Mesendoderm (in vitro differentiated cells): ENCODE measurements at regions not wholly inside any gene's neighbourhood (a gene's known extent, or its start where the extent isn't known, plus 50 kb on each side); places are given as distances from the start of the nearest gene placed in this dataset.

Source experiments
- DNase-seq: peaks from one replicate; pipeline ENCODE4 v3.0.0; 2013
- H2AK5ac ChIP-seq: 2 replicates; pipeline ENCODE4 v1.6.1; 2013; ENCODE audit warnings: low read length, inconsistent platforms
- H2BK120ac ChIP-seq: 2 replicates; pipeline ENCODE4 v1.6.1; 2013; ENCODE audit warnings: low read depth, mild to moderate bottlenecking, low read length, moderate library complexity, mixed read lengths
- H2BK15ac ChIP-seq: replicated peaks from 2 replicates; pipeline ENCODE4 v1.6.1; 2013; ENCODE audit warnings: low read depth, mild to moderate bottlenecking, moderate library complexity
- H2BK5ac ChIP-seq: 2 replicates; pipeline ENCODE4 v1.6.1; 2013; ENCODE audit warnings: low read length, inconsistent platforms
- H3K18ac ChIP-seq: 2 replicates; pipeline ENCODE4 v1.6.1; 2013; ENCODE audit warnings: mild to moderate bottlenecking, low read length, mixed read lengths
- H3K23ac ChIP-seq: one replicate; pipeline ENCODE4 v1.6.1; 2013; ENCODE audit warnings: low read length
- H3K27ac ChIP-seq: 2 replicates; pipeline ENCODE4 v1.5.1; 2013; ENCODE audit warnings: low read depth, mild to moderate bottlenecking, inconsistent platforms, low read length, moderate library complexity
- H3K27me3 ChIP-seq: 2 replicates; pipeline ENCODE4 v1.6.1; 2013; ENCODE audit warnings: low read length, control low read depth, mild to moderate bottlenecking, inconsistent platforms; ENCODE audit not compliant: insufficient read depth, poor library complexity
- H3K36me3 ChIP-seq: 2 replicates; pipeline ENCODE4 v1.6.1; 2013; ENCODE audit warnings: low read length, inconsistent platforms; ENCODE audit not compliant: control insufficient read depth, insufficient read depth
- H3K4ac ChIP-seq: one replicate; pipeline ENCODE4 v1.6.1; 2013; ENCODE audit warnings: low read depth, mild to moderate bottlenecking, low read length, moderate library complexity
- H3K4me1 ChIP-seq: 2 replicates; pipeline ENCODE4 v1.6.1; 2013; ENCODE audit warnings: low read depth, low read length, inconsistent platforms; ENCODE audit not compliant: control insufficient read depth
- H3K4me2 ChIP-seq: 2 replicates; pipeline ENCODE4 v1.6.1; 2013; ENCODE audit warnings: low read length
- H3K4me3 ChIP-seq: 2 replicates; pipeline ENCODE4 v1.5.1; 2013; ENCODE audit warnings: mild to moderate bottlenecking, low read length
- H3K56ac ChIP-seq: one replicate; pipeline ENCODE4 v1.6.1; 2013; ENCODE audit warnings: low read length
- H3K79me1 ChIP-seq: 2 replicates; pipeline ENCODE4 v1.6.1; 2013; ENCODE audit warnings: low read length, inconsistent platforms
- H3K79me2 ChIP-seq: 2 replicates; pipeline ENCODE4 v1.6.1; 2013; ENCODE audit warnings: mild to moderate bottlenecking, low read length; ENCODE audit not compliant: control insufficient read depth, insufficient read depth
- H3K9ac ChIP-seq: 2 replicates; pipeline ENCODE4 v1.6.1; 2013; ENCODE audit warnings: low read length, inconsistent platforms
- H4K5ac ChIP-seq: one replicate; pipeline ENCODE4 v1.6.1; 2013; ENCODE audit warnings: low read length
- H4K8ac ChIP-seq: one replicate; pipeline ENCODE4 v1.6.1; 2013; ENCODE audit warnings: low read depth, mild to moderate bottlenecking, control low read depth, low read length, moderate library complexity
- WGBS: extraction: QIAGEN DNeasy Blood & Tissue Kit; methylation state at CpG from one replicate; pipeline ENCODE4 v1.1.7; 2013; ENCODE audit warnings: low lambda C conversion rate, missing lambda C conversion rate; ENCODE audit not compliant: insufficient coverage; ENCODE audit errors: extremely low coverage; 5-methylcytosine and 5-hydroxymethylcytosine counted together

DNA sequence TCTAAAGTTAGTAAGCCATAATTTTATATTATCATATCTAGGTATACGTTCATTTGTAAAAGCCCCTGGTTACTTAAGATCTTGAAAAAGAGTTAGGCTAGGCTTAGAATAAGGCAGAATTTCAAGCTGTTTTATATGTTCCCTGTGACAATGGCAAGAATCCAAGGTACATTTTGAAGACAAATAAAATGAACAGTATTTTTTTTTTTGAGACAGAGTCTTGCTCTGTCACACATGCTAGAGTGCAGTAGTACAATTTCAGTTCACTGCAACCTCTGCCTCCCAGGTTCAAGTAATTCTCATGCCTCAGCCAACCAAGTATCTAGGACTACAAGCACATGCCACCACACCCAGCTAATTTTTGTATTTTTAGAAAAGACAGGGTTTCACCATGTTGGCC is 139.2 kb downstream of the DUSP6 start:
- Histone ChIP-seq H2BK5ac (no peak overlapping the region), H3K56ac (no peak overlapping the region), H2AK5ac (no peak overlapping the region), H3K36me3 (no peaks in the 10 kb centered on the region), H3K4me3 (no peak overlapping the region), H2BK120ac (no peak overlapping the region), H4K8ac (no peak overlapping the region), H3K9ac (no peak overlapping the region), H3K27me3 (no peaks in the 10 kb centered on the region), H3K4ac (no peak overlapping the region), H4K5ac (no peak overlapping the region), H3K4me1 (peaks cover 3% of the 10 kb centered on the region), H2BK15ac (no peak overlapping the region), H3K79me1 (no peaks in the 10 kb centered on the region), H3K79me2 (no peaks in the 10 kb centered on the region), H3K27ac (no peak overlapping the region), H3K4me2 (no peak overlapping the region), H3K23ac (no peak overlapping the region), H3K18ac (no peak overlapping the region)
- no CpG with 5 or more reads among the region's 1 CpG for WGBS
- no peak for DNase-seq

DNA sequence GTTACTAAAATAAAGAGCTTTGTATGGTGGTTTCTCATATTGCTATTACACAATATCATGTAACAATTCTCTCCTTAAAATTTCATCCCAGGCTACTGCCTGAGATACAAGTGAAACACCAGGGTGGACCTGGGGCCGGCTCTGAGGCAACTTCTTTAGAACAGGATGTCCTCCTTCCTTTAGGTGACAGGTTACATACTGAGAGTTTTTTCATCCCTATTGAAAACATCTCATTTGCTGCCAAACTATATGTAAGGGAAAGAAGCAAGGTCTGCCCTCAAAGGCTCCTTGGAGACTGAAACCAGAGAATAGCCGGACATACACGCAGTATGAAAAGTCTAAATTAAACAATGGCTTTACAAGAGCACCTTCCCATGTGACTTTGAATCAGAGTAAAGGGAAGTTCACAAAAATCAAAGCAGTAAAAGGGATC is 139.9 kb downstream of the DUSP6 start:
- no peak for DNase-seq

DNA sequence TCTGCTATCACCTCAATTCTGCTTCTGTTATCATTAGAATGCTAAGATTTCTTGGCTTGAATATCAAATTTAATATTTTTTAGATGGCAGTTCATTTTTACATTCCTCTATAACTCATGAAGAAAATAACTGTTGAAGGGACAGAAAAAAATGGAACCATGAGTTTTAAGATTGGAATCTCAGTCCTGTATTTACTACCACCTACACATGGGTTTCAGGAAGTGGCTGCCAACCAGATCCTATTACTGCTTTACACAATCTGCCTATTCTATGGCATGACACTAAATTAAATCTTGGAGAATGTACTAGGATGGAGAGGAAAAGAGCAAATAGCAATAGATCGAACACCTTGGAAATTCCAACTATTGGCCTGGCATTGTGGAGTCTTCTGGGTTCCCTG is 140.8 kb downstream of the DUSP6 start:
- no peaks in the 10 kb centered on the region for H3K36me3 ChIP-seq
- peaks cover 3% of the 10 kb centered on the region for H3K4me1 ChIP-seq
- no peak overlapping the region for H2BK120ac ChIP-seq
- no peak overlapping the region for H3K56ac ChIP-seq
- H3K4me2 ChIP-seq, result no peak overlapping the region
- H4K5ac ChIP-seq, result no peak overlapping the region
- H3K4ac ChIP-seq, result no peak overlapping the region
- no peak overlapping the region for H3K9ac ChIP-seq
- no peak overlapping the region for H3K18ac ChIP-seq
- no peak for DNase-seq
- no peaks in the 10 kb centered on the region for H3K79me1 ChIP-seq
- WGBS, result no CpG with 5 or more reads among the region's 1 CpG
- no peak overlapping the region for H2BK15ac ChIP-seq
- no peak overlapping the region for H2BK5ac ChIP-seq
- no peak overlapping the region for H3K4me3 ChIP-seq
- H3K27ac ChIP-seq, result no peak overlapping the region
- no peaks in the 10 kb centered on the region for H3K27me3 ChIP-seq
- H3K23ac ChIP-seq, result no peak overlapping the region
- no peak overlapping the region for H2AK5ac ChIP-seq
- no peaks in the 10 kb centered on the region for H3K79me2 ChIP-seq
- H4K8ac ChIP-seq, result no peak overlapping the region

More for the DNA sequence above, 139.9 kb downstream of the DUSP6 start:
- Histone ChIP-seq H2BK15ac (peak overlapping the region; percentile 5), H2BK5ac (no peak overlapping the region), H3K79me1 (no peaks in the 10 kb centered on the region), H2AK5ac (no peak overlapping the region), H3K4me1 (peaks cover 3% of the 10 kb centered on the region), H3K79me2 (no peaks in the 10 kb centered on the region), H3K4ac (no peak overlapping the region), H3K23ac (no peak overlapping the region), H3K56ac (no peak overlapping the region), H3K18ac (peak overlapping the region; percentile 47), H2BK120ac (no peak overlapping the region), H3K27ac (no peak overlapping the region), H3K36me3 (no peaks in the 10 kb centered on the region), H4K5ac (no peak overlapping the region), H3K9ac (no peak overlapping the region), H3K4me2 (no peak overlapping the region), H3K4me3 (no peak overlapping the region), H4K8ac (no peak overlapping the region), H3K27me3 (no peaks in the 10 kb centered on the region)
- no CpG with 5 or more reads among the region's 3 CpGs for WGBS

DNA sequence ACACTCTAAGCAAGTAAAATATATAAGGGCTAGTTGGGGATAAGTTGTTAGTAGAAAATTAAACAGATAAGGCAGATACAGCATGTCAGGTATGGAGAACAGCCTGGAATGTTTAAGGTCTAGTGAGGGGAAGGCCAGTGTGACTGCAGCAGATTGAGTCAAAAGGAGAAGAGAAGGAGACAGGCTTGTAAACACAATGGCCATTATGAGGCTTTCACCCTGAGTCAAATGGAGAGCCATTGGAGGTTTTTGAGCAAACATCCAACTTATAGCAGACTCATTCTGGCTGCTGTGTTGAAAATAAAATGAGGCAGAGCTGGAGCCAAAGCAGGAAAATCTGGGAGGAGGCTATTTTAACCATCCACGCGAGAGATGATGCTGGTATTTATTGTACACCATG is 142.0 kb downstream of the DUSP6 start:
- H4K8ac ChIP-seq, result no peak overlapping the region
- H3K56ac ChIP-seq, result peak overlapping the region; percentile 30
- no peak overlapping the region for H3K27ac ChIP-seq
- H2AK5ac ChIP-seq, result no peak overlapping the region
- no CpG with 5 or more reads among the region's 2 CpGs for WGBS
- peak overlapping the region; percentile 23 for H3K18ac ChIP-seq
- H3K4me3 ChIP-seq, result no peak overlapping the region
- no peaks in the 10 kb centered on the region for H3K79me1 ChIP-seq
- no peak overlapping the region for H3K23ac ChIP-seq
- DNase-seq, result peak; percentile 26
- no peaks in the 10 kb centered on the region for H3K79me2 ChIP-seq
- no peaks in the 10 kb centered on the region for H3K36me3 ChIP-seq
- no peak overlapping the region for H2BK120ac ChIP-seq
- H3K4ac ChIP-seq, result peak overlapping the region; percentile 87
- H3K4me1 ChIP-seq, result peaks cover 3% of the 10 kb centered on the region
- H4K5ac ChIP-seq, result no peak overlapping the region
- no peaks in the 10 kb centered on the region for H3K27me3 ChIP-seq
- H3K9ac ChIP-seq, result no peak overlapping the region
- H2BK15ac ChIP-seq, result peak overlapping the region; percentile 100
- H2BK5ac ChIP-seq, result no peak overlapping the region
- H3K4me2 ChIP-seq, result no peak overlapping the region

DNA sequence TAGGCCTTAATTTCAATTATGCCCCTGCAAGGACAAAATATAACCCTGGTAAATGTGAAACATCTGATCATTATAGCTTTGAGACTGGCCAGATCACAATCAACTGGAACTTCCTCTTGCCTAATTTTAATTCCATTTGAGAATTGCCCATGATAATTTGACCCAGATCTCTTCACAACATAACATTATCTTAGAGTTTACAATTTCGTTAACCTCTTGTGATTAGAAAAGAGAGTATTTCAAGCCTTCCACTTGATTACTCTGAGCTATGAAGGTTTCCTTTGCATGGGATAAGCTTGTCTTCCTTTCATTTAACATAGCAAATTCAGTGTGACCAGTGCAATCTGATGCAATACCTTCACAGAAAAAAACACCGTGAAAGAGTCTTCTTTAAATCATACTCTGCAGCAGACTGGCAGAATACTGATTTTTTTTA is 143.6 kb downstream of the DUSP6 start:
- WGBS, result no CpG with 5 or more reads among the region's 2 CpGs
- no peak overlapping the region for H3K56ac ChIP-seq
- peak; percentile 73 for DNase-seq
- H3K36me3 ChIP-seq, result no peaks in the 10 kb centered on the region
- no peaks in the 10 kb centered on the region for H3K27me3 ChIP-seq
- no peak overlapping the region for H3K4me3 ChIP-seq
- H3K18ac ChIP-seq, result peak overlapping the region; percentile 68
- H2BK120ac ChIP-seq, result no peak overlapping the region
- no peak overlapping the region for H4K8ac ChIP-seq
- no peak overlapping the region for H2AK5ac ChIP-seq
- H3K23ac ChIP-seq, result no peak overlapping the region
- no peak overlapping the region for H3K4ac ChIP-seq
- no peak overlapping the region for H2BK5ac ChIP-seq
- peaks cover 3% of the 10 kb centered on the region for H3K4me1 ChIP-seq
- H2BK15ac ChIP-seq, result no peak overlapping the region
- H3K27ac ChIP-seq, result no peak overlapping the region
- no peak overlapping the region for H4K5ac ChIP-seq
- H3K4me2 ChIP-seq, result no peak overlapping the region
- H3K79me1 ChIP-seq, result no peaks in the 10 kb centered on the region
- no peaks in the 10 kb centered on the region for H3K79me2 ChIP-seq
- no peak overlapping the region for H3K9ac ChIP-seq

DNA sequence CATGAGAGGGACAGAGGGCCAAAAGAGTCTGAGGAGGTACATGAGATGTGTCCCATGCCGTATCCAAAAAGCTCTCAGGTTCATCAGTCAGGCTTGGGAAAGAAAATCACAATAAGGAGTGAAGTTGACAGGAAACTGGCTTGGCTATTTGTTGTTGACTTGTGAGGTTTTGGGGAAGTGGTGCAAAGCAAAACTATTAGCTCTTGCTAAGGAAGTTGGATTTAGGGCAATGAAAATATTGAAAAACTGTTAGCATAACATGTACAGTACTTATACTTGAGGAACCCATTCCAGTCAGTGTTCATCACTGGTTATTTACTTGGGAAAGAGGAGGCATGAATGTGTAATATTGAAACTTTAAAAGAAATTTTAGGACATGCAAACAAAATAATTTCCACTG is 145.9 kb downstream of the DUSP6 start:
- Histone ChIP-seq H3K79me2 (no peaks in the 10 kb centered on the region), H3K18ac (no peak overlapping the region), H2BK120ac (no peak overlapping the region), H2AK5ac (no peak overlapping the region), H3K9ac (no peak overlapping the region), H4K5ac (no peak overlapping the region), H3K4me1 (peaks cover 3% of the 10 kb centered on the region), H3K4me2 (no peak overlapping the region), H3K56ac (no peak overlapping the region), H4K8ac (no peak overlapping the region), H2BK15ac (no peak overlapping the region), H3K4me3 (no peak overlapping the region), H3K4ac (no peak overlapping the region), H3K79me1 (no peaks in the 10 kb centered on the region), H2BK5ac (no peak overlapping the region), H3K23ac (no peak overlapping the region), H3K27ac (no peak overlapping the region), H3K27me3 (no peaks in the 10 kb centered on the region), H3K36me3 (no peaks in the 10 kb centered on the region)
- DNase-seq, result no peak
- WGBS, result no CpG with 5 or more reads among the region's 1 CpG
